GM13977 (cell line): ENCODE measurements at regions not wholly inside any gene's neighbourhood (a gene's known extent, or its start where the extent isn't known, plus 50 kb on each side); places are given as distances from the start of the nearest gene placed in this dataset.

ENCODE experiments used
- DNase-seq: peaks from one replicate; pipeline ENCODE4 v3.0.0; 2012; ENCODE audit warnings: low spot score
- CTCF ChIP-seq: IDR thresholded peaks from 2 replicates; pipeline ENCODE4 v1.5.1; 2012; ENCODE audit warnings: mild to moderate bottlenecking, control low read depth; ENCODE audit not compliant: insufficient read depth; ENCODE audit errors: extremely low read depth, missing control alignments
- in situ Hi-C: fragments of 300-500 bp; cut with MboI; formaldehyde crosslinking; loops from one replicate; pipeline ENCODE4 v1.12.0; 2022; ENCODE audit warnings: low sequenced_read_pairs, low pct_unique_long_range_greater_than_20kb, mixed read lengths, inconsistent platforms; ENCODE audit not compliant: unreplicated experiment

DNA sequence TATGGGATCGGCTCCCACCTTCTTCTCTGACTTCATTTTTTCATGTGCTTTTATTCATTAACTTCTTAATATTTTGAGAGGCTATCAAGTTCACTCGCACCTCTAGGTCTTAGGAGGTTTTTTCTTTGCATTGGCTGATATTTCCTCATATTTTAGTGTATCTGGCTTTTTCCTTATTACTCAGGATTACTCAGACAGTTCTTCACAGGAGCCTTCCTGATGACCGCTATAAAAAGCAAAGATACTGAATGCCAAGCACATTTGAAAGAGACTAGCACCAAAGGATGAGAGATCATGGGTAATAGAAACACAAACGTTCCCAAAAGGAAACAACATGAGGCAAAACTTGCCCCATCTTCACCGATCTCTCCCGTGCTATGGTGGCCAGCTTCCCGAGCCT lies 409.2 kb upstream of the KLF6 start:
- no peak for TF ChIP-seq CTCF
- no peak for DNase-seq
- in situ Hi-C loops: no loop called here

GRCh38 chr10:4191894-4192293 lies 406.9 kb upstream of the KLF6 start:
- no peak for TF ChIP-seq CTCF
- no peak for DNase-seq
- in situ Hi-C loops: no loop called here

DNA sequence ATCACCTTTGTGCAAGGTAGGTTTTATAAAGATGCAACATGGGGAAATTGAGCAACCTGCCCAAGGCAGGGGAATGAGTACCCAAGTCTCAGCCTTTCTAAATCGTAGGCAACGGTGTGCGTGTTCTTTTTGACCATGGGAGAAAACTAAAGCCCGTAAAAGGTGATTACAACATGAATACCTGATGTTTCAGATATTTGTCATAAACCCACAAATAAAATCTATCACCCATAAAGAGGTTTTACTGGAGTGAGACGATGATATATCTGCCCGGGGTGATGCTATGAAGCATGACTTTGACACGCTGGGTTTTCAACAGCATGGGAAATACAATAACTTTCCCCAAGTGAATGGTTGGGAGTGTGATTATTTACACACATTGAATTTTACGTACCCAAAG lies 406.3 kb upstream of the KLF6 start:
- no peak for TF ChIP-seq CTCF
- no peak for DNase-seq

DNA sequence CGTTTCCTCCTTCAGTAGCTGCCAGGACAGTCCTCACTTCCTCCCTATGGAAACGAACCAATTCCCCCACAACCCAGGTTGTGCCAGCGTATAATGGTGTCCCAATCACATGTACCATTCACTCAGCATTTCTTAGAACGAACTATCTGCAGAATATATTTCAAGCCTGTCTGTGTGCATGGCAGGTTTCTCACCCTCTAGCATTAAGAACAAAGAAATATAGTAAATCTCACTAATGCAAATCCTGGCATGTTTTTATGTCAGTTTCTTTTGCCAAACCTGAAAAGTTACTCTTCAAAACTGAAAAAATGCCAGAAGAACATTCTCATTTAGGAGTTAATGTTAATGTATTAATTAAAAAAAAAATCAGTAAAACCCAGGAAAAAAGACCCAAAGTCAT lies 405.9 kb upstream of the KLF6 start:
- in situ Hi-C loops: no loop called here
- no peak for DNase-seq
- no peak for TF ChIP-seq CTCF

More for the DNA sequence above, 406.3 kb upstream of the KLF6 start:
- in situ Hi-C loops: no loop called here

DNA sequence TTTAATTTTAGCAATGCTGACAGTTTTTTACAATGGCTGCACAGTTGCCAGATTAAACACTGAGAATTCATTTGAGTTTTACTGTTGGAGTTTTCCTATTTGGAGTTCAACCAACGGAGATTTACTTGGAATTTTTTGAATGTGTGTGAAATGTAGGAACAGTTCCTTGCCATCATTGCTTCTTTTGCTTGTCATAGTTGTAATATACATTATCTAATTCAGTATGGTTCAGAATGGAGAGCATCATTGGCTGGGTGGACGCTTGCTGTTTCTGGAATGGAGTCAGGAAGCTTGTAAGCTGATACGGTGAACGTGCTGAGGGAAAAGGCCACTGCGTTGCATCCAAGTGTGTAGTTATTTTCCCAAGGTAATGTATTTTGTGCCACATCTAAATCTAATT lies 404.3 kb upstream of the KLF6 start:
- DNase-seq: no peak
- TF ChIP-seq CTCF: no peak
- in situ Hi-C loops: no loop called here

DNA sequence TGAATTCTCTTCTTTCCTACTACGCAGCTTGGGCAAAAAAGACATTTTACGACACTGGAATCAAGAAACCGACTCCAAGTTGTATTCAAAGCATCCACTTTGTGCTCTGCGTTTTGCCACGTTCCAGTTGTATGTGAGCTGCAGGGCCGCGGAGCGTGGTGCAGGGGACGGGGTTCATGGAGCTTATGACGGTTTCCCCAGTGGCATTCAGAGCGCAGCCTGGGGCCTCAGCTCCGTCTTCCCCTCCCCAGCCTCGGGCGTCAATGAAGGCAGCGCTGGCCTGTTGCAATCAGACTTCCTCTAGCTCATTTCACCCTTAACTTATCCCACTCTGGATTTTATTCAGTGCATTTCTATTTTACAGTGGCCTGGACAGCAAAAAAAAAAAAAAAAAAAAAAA lies 403.4 kb upstream of the KLF6 start:
- no peak for DNase-seq
- in situ Hi-C loops: no loop called here
- TF ChIP-seq CTCF: no peak

GRCh38 chr10:4186849-4187540 lies 402.0 kb upstream of the KLF6 start:
- DNase-seq: no peak
- no peak for TF ChIP-seq CTCF
- in situ Hi-C loops: no loop called here
